ENCODE measurements at regions not wholly inside any gene's neighbourhood (a gene's known extent, or its start where the extent isn't known, plus 50 kb on each side); places are given as distances from the start of the nearest gene placed in this dataset.

DNA sequence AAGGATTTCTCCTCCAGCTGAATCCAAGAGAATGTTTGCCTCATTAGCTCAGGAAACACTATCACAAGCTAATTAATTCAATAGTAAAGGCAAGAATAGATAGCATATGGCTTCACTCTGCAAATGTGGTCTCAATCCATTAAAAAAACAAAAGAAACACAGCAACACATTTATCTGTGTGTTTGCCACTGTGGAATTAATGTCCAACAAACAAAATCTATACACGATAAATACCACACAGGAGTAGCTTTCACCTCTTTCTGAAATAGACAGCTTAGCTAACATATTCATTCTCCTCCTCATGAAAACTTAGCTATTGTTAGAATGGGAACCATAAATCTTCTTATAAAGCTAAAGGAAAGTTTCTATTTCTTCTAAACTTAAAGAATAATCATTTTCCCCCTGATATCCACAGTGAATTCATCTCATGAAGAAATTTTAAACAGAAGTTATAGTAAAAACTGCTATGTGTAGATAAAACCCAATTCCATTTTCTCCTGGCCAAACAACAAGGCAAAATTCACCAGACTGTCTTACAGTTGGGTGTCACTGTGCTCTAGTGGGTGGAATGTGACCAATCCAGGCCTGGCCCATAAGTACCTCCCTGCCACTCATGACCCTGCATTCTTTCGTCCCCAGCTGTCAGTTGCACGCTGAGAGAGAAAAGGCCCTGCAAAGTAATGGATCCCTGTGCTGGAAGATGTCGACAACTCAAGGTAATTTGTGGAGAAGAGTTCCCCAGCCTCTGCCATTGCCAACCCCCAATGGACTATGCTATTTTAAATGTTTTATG lies 92.9 kb upstream of the NRSN1 start:
- DNase-seq (ENCODE audit: low spot score): no peak

DNA sequence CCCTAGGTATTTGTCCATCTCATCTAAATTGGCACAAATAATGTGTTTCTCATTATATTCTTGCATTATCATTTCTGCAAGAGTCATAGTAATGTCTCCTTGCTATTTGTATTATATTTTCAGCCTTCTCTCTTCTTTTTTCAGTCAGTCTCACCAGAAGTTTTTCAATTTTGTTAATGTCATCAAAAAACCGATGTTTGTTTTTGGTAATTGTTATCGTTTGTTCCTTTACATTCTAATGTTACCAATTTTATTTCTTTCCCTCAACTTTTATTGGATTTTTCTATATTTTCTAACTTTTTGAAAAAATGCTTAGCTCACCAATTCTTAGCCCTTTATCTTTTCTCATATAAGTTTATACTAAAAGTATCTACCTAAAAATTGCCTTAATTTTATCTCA lies 82.2 kb upstream of the NRSN1 start:
- no peak for DNase-seq (ENCODE audit: low spot score)

DNA sequence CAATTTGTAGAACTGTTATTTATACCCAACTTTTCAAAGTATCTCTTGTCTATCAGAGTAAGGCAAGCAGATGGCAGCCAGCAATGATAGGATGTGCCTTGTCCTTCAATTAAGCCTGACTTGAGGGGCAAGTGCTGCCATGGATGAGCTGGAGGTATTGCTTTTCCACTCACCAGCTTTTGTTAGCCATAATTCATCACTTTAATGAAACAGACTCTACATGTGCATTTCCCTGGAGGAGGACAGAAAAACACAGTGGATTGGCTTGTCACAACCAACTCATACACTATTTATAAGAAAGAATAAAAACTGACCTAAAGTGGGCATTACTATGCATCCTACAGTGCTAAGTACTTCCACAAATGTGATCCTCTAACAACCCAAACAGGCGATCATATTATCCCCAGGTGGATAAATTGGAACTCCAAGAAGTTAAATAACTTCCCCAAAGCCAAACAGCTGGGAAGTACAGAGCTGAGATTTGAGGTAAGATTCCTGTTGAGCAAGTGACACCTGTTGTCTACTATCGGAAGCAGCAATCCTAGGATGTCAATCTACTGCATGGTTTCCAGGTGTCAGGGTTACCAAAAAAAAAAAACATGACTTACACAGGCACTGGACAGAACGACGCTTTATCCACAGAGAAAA lies 73.9 kb upstream of the NRSN1 start:
- no peak for DNase-seq (ENCODE audit: low spot score)

DNA sequence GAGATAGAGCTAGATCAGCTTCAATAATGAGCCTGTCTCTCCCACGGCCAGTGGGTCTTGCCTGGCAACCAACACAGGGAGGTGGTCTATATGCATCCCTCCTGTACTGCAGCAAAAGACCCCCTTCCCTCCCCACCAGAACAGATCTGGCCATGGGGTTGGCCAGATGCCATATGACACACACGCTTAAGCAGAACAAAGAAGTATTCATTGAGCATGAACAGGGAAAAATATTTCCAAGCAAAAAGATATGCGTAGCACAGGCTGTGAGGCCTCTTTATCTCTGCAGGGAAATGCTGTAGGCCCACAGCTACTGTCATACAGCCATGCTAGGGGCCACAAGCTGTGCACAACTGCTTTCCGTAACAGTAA lies 73.4 kb upstream of the NRSN1 start:
- DNase-seq (ENCODE audit: low spot score): no peak

DNA sequence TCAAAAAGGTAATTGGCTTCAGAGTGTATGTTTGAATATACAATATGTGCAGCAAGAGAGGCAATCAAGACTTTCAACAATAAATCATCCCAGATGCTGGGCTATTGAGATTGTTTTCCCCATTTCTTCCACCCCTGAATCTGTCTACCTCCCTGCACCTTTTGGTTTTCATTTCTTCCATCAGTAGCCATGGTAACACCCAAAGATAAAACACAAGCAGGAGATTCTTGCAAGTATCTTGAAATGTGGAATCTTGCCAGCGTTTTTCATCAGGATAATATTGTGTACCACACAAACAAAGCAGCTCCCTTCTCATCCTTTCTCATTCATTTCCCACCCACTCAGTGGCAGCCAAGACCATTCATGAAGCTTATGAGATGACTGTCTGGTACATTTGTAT lies 73.0 kb upstream of the NRSN1 start:
- no peak for DNase-seq (ENCODE audit: low spot score)

DNA sequence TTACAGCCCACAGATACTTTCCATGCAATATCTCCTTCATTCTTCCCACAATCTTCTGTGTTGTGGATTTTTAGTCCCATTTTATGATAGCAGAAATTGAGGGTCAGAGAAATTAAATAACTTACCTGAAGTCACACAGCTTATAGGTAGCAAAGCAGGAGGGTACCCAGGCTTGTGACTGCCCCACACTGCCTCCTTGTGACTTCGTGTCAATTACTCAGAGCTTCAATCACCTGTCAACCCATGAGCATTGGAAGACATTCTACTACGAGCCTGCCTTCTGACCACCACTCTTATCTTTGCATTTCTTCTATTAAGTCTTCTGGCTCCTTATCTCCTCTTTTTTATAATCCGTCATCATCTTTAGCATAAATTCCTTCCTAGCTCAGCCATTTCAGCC lies 71.6 kb upstream of the NRSN1 start:
- DNase-seq (ENCODE audit: low spot score): no peak

DNA sequence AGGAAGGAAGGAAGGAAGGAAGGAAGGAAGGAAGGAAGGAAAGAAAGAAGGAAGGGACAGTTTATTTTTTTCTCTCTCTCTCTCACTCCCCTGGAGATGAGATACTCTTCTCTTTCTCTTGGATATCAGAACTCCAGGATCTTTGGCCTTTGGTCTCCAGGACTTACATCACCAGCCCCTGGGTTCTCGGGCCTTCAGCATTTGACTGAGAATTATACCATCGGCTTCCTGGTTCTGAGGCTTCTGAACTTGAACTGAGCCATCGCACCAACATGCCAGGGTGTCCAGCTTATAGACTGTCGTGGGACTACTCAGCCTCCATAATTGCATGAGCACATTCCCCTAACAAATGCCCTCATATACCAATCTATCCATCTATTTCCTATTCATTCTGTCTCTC lies 69.4 kb upstream of the NRSN1 start:
- DNase-seq (ENCODE audit: low spot score): no peak

DNA sequence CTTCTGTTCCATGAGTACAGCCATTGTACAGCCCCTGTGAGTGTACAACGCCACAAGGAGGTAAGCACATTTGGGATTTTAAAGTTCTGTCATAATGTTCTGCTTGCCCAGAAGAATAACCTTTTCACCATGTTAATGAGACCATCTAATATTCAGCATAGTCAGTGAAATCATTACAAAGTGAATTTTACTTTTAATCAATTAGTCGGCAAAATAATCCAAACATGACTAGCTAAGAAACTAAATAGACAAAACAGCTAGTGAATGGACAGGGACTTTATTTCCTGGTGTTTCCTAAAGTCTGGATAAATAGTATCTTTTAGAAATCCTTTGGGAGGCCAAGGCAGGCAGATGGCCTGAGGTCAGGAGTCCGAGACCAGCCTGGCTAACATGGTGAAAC lies 69.0 kb upstream of the NRSN1 start:
- no peak for DNase-seq (ENCODE audit: low spot score)

DNA sequence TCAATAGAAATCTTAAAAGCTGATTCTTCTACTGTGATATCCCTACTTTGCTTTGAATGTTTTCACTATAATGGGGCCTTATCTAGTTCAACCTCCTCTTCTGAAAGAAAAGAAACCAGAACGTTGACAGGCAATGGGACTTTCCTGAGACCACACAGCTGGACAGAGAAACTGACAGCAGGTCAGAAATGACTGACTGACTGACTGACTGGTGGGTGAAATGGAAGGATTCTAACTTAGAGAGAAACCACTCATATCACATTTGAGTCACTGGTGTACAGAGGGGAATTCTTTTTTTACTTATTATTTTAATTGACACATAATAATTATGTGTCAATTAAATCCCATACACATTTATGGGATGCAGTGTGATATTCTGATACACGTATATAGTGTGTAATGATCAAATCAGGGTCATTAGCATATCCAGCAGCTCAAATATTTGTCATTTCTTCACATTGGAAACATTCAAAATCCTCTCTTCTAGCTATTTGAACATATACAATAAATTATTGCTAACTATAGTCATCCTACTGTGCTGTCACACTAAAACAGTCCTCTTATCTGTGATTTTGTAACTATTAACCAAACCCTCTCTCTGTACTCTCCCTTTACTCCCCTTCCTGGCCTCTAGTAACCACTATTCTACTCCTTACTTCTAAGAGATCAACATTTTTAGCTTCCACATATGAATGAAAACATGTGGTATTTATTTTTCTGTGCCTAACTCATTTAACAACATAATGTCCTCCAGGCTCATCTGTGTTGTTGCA lies 64.8 kb upstream of the NRSN1 start:
- no peak for DNase-seq (ENCODE audit: low spot score)

DNA sequence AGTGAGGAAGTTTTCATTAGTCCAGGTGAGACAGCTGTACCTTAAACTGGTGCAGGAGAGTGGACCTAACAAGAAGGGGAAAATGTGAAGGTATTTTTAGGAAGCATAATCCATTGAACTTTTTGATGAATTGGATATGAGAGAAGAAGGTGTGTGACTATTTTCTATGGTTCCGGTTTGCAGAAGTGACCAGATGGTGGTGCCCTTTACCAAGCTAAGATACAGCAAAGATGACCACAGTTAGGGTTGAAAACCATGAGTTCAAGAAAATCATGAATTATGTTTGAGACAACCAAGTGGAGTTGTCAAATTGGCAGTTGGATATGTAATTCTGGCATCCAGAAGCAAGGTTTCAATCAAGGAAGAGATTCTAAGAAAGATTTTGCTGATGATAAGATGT lies 61.9 kb upstream of the NRSN1 start:
- peak; percentile 10 for DNase-seq (ENCODE audit: low spot score)

DNA sequence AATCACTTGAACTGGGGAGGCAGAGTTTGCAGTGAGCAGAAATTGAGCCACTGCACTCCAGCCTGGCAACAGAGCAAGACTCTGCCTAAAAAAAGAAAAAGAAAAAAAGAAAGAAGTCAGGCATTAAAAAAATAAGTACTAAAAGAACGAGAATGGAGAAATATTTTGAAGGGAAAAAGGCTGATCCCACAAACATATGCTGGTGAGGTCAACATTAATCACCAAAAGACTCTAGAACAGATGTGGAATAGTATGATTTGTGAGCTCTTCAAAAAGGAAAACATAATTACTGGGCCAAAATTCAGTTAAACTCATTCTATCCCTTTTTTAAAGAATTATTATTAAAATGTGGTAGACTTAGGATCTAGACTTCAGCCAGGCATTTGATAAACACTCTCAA lies 61.2 kb upstream of the NRSN1 start:
- DNase-seq (ENCODE audit: low spot score): no peak

DNA sequence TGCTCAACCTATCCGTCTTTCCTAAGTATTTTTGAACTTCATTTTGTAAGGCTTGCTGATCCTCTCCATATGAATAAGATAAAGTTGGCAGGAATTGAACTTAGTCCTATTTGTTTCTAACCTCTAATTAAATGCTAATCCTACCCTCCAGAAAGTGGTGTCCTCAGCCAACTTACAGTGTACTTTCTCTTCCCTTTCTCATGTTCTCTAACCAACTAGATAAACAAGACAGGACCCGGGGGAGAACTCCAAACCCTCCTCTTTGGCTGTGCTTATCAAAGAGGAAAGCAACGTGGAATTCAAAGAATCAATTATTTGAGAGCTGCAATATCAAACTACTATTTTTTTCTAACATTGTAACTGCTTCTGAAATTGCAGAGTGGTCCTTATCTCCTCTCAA lies 56.5 kb upstream of the NRSN1 start:
- no peak for DNase-seq (ENCODE audit: low spot score)

DNA sequence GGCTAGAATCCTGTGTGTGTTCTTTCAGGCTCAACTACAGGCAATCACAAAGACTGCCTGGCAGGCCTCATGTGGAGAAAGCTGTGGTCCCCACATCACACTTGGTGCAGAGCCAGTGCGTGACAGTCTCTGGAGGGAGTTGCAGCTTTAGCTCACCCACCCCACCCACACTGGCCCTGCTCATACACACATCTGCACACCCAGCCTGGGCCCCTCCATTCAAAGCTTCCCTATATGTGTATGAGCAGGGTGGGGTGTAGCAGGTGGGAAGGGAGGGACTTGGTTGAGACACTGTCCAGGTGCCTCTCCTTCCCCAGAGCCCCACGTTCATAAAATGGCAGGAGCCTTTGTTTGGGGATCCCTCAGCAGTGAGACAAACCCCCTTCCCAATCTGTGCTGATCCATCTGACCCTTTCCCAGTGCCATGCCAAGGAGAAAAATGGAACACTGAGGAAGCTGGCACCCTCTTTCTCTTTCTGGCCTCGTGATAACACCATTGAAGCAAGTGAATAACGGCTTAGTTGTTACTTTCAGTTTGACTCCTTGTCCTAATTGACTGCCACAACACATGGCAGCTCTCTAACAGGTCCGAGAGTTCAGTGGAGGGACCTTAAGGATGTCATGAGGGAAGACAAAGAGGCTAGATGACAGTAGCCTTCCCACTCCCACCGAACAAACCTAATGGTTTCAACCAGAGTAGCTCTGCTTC lies 53.8 kb upstream of the NRSN1 start:
- DNase-seq (ENCODE audit: low spot score): no peak

DNA sequence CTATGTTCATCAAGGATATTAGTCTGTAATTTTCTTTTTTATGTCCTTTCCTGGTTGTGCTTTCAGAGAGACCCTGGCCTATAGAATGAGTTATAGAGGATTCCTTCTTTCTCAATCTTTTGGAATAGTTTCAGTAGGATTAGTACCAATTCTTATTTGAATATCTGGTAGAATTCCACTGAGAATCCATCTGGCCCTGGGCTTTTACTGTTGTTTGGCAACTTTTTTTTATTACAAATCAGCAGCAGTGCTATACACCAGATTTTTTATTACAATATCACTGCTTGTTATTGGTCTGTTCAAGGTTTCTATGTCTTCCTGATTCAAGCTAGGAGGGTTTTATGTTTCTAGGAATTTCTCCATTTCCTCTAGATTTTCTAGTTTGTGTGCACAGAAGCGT lies 50.0 kb upstream of the NRSN1 start:
- no peak for DNase-seq (ENCODE audit: low spot score)

All from kidney capillary endothelial cell (primary cell).